ENCODE measurements at regions not wholly inside any gene's neighbourhood (a gene's known extent, or its start where the extent isn't known, plus 50 kb on each side); places are given as distances from the start of the nearest gene placed in this dataset.

DNA sequence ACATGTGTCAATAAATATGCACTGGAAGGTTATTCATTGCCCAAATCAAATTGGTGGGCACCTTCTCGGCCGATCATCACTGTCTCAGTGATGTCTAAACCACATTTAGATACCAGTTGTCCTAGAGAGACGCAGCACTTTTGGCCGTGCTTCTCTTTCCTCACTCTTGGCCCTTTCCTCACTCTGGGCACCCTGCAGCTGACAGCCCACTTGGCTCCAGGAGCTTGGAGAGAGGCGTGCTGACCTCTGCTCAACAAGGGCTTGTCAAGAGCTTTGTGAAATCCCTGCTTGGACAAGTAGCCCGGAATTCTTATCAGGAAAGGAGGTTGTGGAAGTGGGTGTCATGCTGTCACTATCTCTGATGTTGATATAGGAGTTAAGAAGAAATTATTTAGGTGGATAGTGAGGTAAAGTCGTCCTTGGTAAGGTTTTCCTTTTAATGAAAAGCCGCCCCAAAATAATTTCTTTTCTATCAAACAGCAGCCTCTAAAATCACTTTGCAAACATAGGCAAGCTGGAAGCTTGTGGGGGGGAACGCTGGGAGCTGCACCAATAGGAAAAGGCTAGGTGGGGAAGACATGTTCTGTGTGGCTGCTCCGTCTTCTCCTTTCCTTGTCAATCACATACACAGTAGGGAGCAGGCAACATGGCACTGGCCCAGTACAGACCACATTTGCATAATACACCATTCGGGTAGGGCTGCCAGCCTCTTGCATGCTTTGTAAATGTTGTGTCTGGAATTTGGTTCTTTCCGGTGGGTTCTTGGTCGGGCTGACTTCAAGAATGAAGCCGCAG is 126.8 kb upstream of the UBE3A start:
- Histone ChIP-seq H3K4me2 (ENCODE audit: low read length) (no peak overlapping the region), H3K9ac (ENCODE audit: low read length) (no peak overlapping the region), H3K27ac (ENCODE audit: low read length) (no peak overlapping the region), H3F3A (ENCODE audit: low read length, unreplicated experiment) (no peaks in the 10 kb centered on the region), H3K27me3 (ENCODE audit: low read length) (peaks cover 17% of the 10 kb centered on the region), H4K20me1 (ENCODE audit: low read length) (no peaks in the 10 kb centered on the region), H3K4me1 (ENCODE audit: insufficient read depth, low read length) (no peaks in the 10 kb centered on the region), H3K36me3 (ENCODE audit: low read depth, low read length) (no peaks in the 10 kb centered on the region), H3K4me3 (ENCODE audit: low read length) (no peak overlapping the region), H3K9me3 (ENCODE audit: low read length) (no peaks in the 10 kb centered on the region; the same call in 1 of the 2 replicates), H3K79me2 (ENCODE audit: low read length) (no peaks in the 10 kb centered on the region), H3K9me2 (replicated peaks; ENCODE audit: low read length) (no peaks in the 10 kb centered on the region), H2AFZ (ENCODE audit: low read length) (no peak overlapping the region)
- ChIA-PET POLR2A (ENCODE audit: unreplicated experiment) (no interaction called here), CTCF (no interaction called here)
- ATAC-seq: no peak
- no TSS peak for BruUV-seq (replicated peaks)
- TF ChIP-seq, protein P1, sequence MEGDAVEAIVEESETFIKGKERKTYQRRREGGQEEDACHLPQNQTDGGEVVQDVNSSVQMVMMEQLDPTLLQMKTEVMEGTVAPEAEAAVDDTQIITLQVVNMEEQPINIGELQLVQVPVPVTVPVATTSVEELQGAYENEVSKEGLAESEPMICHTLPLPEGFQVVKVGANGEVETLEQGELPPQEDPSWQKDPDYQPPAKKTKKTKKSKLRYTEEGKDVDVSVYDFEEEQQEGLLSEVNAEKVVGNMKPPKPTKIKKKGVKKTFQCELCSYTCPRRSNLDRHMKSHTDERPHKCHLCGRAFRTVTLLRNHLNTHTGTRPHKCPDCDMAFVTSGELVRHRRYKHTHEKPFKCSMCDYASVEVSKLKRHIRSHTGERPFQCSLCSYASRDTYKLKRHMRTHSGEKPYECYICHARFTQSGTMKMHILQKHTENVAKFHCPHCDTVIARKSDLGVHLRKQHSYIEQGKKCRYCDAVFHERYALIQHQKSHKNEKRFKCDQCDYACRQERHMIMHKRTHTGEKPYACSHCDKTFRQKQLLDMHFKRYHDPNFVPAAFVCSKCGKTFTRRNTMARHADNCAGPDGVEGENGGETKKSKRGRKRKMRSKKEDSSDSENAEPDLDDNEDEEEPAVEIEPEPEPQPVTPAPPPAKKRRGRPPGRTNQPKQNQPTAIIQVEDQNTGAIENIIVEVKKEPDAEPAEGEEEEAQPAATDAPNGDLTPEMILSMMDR (conservative IDR thresholded peaks at IDR 0.05; ENCODE audit: low read depth, low read length): no peak
- TF ChIP-seq EZH2 (IDR thresholded peaks at IDR 0.05; ENCODE audit: low read length, unreplicated experiment) (no peak), EZH2phosphoT487 (IDR thresholded peaks at IDR 0.05; ENCODE audit: borderline replicate concordance, low read length) (no peak)
- no peak for DNase-seq
- intact Hi-C loops (cut with micrococcal nuclease): no loop called here

DNA sequence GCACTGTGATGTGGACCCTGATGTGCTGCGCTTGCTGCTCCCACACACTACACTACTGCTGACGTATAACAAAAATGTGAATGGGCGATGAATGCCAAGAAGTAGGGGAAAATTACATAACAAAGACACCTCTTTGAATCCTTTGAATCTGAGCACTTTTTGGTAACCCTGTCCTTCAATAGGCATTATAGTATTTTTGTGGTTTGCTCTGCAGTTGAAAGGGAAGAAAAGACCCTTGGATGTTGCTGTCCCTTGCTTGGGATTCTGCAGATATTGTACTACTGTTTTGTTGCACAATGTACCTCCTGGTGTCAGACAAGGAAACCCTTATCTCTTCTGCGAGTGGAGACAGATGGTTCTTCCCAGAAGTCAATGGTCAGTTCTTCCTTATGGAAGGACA is 124.8 kb upstream of the UBE3A start:
- DNase-seq (no peak), ATAC-seq (no peak)
- no TSS peak for BruUV-seq (replicated peaks)
- no peak overlapping the region for H3K4me2 ChIP-seq (ENCODE audit: low read length)
- TF ChIP-seq EZH2 (IDR thresholded peaks at IDR 0.05; ENCODE audit: low read length, unreplicated experiment) (no peak), EZH2phosphoT487 (IDR thresholded peaks at IDR 0.05; ENCODE audit: borderline replicate concordance, low read length) (no peak)
- TF ChIP-seq, protein P1 (conservative IDR thresholded peaks at IDR 0.05; ENCODE audit: low read depth, low read length): no peak
- no peaks in the 10 kb centered on the region for H4K20me1 ChIP-seq (ENCODE audit: low read length)
- ChIA-PET CTCF (no interaction called here), POLR2A (ENCODE audit: unreplicated experiment) (no interaction called here)
- H3K4me1 ChIP-seq (ENCODE audit: insufficient read depth, low read length): no peaks in the 10 kb centered on the region
- H3K9me2 ChIP-seq (replicated peaks; ENCODE audit: low read length): no peaks in the 10 kb centered on the region
- H3K9ac ChIP-seq (ENCODE audit: low read length): no peak overlapping the region
- H2AFZ ChIP-seq (ENCODE audit: low read length): no peak overlapping the region
- intact Hi-C loops (cut with micrococcal nuclease): no loop called here
- H3F3A ChIP-seq (ENCODE audit: low read length, unreplicated experiment): no peaks in the 10 kb centered on the region
- H3K27ac ChIP-seq (ENCODE audit: low read length): no peak overlapping the region
- H3K9me3 ChIP-seq (ENCODE audit: low read length): no peaks in the 10 kb centered on the region; the same call in 1 of the 2 replicates
- H3K36me3 ChIP-seq (ENCODE audit: low read depth, low read length): no peaks in the 10 kb centered on the region
- no peaks in the 10 kb centered on the region for H3K79me2 ChIP-seq (ENCODE audit: low read length)
- H3K4me3 ChIP-seq (ENCODE audit: low read length): no peak overlapping the region
- peaks cover 21% of the 10 kb centered on the region for H3K27me3 ChIP-seq (ENCODE audit: low read length)

DNA sequence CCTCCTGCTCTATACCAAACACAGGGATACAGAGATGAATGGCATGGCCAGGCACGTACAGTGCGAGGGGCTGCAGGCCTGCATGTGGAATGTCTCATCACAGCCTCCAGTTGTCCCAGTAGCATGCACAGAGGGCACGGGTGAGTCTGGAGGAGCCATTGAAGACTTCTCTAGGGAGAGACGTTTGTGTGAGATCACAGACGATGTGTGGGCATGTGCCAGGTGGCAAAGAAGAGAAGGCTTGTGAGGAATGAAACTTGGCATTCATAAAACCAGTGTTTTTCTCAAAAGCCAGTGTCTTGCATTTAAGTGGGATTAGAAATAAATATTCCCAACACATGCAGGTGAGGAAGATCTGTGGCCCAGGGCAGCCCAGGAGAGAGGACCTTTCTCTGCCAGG is 119.1 kb upstream of the UBE3A start:
- no peaks in the 10 kb centered on the region for H3K36me3 ChIP-seq (ENCODE audit: low read depth, low read length)
- H3K27me3 ChIP-seq (ENCODE audit: low read length): peaks cover 12% of the 10 kb centered on the region; the same call in 1 of the 2 replicates
- no peaks in the 10 kb centered on the region for H3K79me2 ChIP-seq (ENCODE audit: low read length)
- no peaks in the 10 kb centered on the region for H3K9me2 ChIP-seq (replicated peaks; ENCODE audit: low read length)
- TF ChIP-seq EZH2 (IDR thresholded peaks at IDR 0.05; ENCODE audit: low read length, unreplicated experiment) (no peak), EZH2phosphoT487 (IDR thresholded peaks at IDR 0.05; ENCODE audit: borderline replicate concordance, low read length) (no peak)
- TF ChIP-seq, protein P1 (conservative IDR thresholded peaks at IDR 0.05; ENCODE audit: low read depth, low read length): no peak
- DNase-seq (no peak), ATAC-seq (no peak)
- H3K4me1 ChIP-seq (ENCODE audit: insufficient read depth, low read length): no peaks in the 10 kb centered on the region
- BruUV-seq (replicated peaks): no TSS peak
- no peak overlapping the region for H3K9ac ChIP-seq (ENCODE audit: low read length)
- ChIA-PET CTCF (no interaction called here), POLR2A (ENCODE audit: unreplicated experiment) (no interaction called here)
- H3F3A ChIP-seq (ENCODE audit: low read length, unreplicated experiment): no peaks in the 10 kb centered on the region
- H3K4me2 ChIP-seq (ENCODE audit: low read length): no peak overlapping the region
- no peak overlapping the region for H3K4me3 ChIP-seq (ENCODE audit: low read length)
- no peak overlapping the region for H2AFZ ChIP-seq (ENCODE audit: low read length)
- H3K27ac ChIP-seq (ENCODE audit: low read length): no peak overlapping the region
- intact Hi-C loops (cut with micrococcal nuclease): no loop called here
- H3K9me3 ChIP-seq (ENCODE audit: low read length): peaks cover 6% of the 10 kb centered on the region; the same call in 1 of the 2 replicates
- no peaks in the 10 kb centered on the region for H4K20me1 ChIP-seq (ENCODE audit: low read length)

All from PC-3 (cell line).